Astrocyte (in vitro differentiated cells and primary cell): ENCODE measurements at regions not wholly inside any gene's neighbourhood (a gene's known extent, or its start where the extent isn't known, plus 50 kb on each side); places are given as distances from the start of the nearest gene placed in this dataset.

Experiments
- CTCF ChIP-seq: IDR thresholded peaks from 2 replicates; pipeline ENCODE4 v1.5.1; 2011; ENCODE audit warnings: low read depth, mild to moderate bottlenecking, inconsistent platforms, low read length, moderate library complexity; ENCODE audit not compliant: insufficient read depth
- EZH2 ChIP-seq: IDR thresholded peaks from 2 replicates; pipeline ENCODE4 v1.6.1; 2012; ENCODE audit warnings: mild to moderate bottlenecking, low read length, inconsistent platforms; ENCODE audit not compliant: insufficient read depth

GRCh38 chr4:35771571-35771970 lies 472.7 kb downstream of the ARAP2 start:
- TF ChIP-seq CTCF (no peak), EZH2 (no peak)
